Ectodermal cell (in vitro differentiated cells): ENCODE measurements at regions not wholly inside any gene's neighbourhood (a gene's known extent, or its start where the extent isn't known, plus 50 kb on each side); places are given as distances from the start of the nearest gene placed in this dataset.

Experiments used
- H3K27ac ChIP-seq: 2 replicates; pipeline ENCODE4 v1.7.0; 2013; ENCODE audit warnings: mild to moderate bottlenecking, low read depth, low read length; ENCODE audit not compliant: insufficient read depth, poor library complexity, severe bottlenecking
- H3K27me3 ChIP-seq: 2 replicates; pipeline ENCODE4 v1.7.0; 2013; ENCODE audit warnings: mild to moderate bottlenecking, low read length; ENCODE audit not compliant: insufficient read depth, control insufficient read depth, poor library complexity, severe bottlenecking
- H3K36me3 ChIP-seq: one replicate; pipeline ENCODE4 v1.7.0; 2013; ENCODE audit warnings: low read length; ENCODE audit not compliant: control insufficient read depth, insufficient read depth
- H3K4me1 ChIP-seq: one replicate; pipeline ENCODE4 v1.7.0; 2013; ENCODE audit warnings: low read length; ENCODE audit not compliant: control insufficient read depth, insufficient read depth
- H3K4me3 ChIP-seq: 2 replicates; pipeline ENCODE4 v1.7.0; 2013; ENCODE audit warnings: low read depth, low read length, control low read depth; ENCODE audit not compliant: insufficient read depth
- H3K9me3 ChIP-seq: 2 replicates; pipeline ENCODE4 v1.7.0; 2013; ENCODE audit warnings: mild to moderate bottlenecking, low read length, moderate library complexity; ENCODE audit not compliant: control insufficient read depth
- WGBS, 2 experiments: methylation state at CpG; one replicate each; pipeline ENCODE4 v1.1.7; 2013; ENCODE audit warnings: missing lambda C conversion rate in 2 of 2; 5-methylcytosine and 5-hydroxymethylcytosine counted together

GRCh38 chr12:17459214-17459613, 630.8 kb downstream of the RERGL start:
- no peak overlapping the region for H3K27ac ChIP-seq
- no peaks in the 10 kb centered on the region for H3K27me3 ChIP-seq
- H3K4me3 ChIP-seq, result no peak overlapping the region
- peaks cover 4% of the 10 kb centered on the region for H3K4me1 ChIP-seq
- no peaks in the 10 kb centered on the region for H3K36me3 ChIP-seq
- WGBS, 2 experiments, result 90 to 91% methylated on average over 2 of the region's 2 CpGs
- H3K9me3 ChIP-seq, result no peaks in the 10 kb centered on the region

- H3K27me3 ChIP-seq, result no peaks in the 10 kb centered on the region
- H3K36me3 ChIP-seq, result no peaks in the 10 kb centered on the region
- H3K4me1 ChIP-seq, result peaks cover 4% of the 10 kb centered on the region
- no peak overlapping the region for H3K4me3 ChIP-seq
- H3K27ac ChIP-seq, result no peak overlapping the region
- 67 to 100% methylated on average over 1 of the region's 2 CpGs for WGBS, 2 experiments
- H3K9me3 ChIP-seq, result no peaks in the 10 kb centered on the region
Measured at GRCh38 chr12:17456486-17456885, 633.5 kb downstream of the RERGL start.

DNA sequence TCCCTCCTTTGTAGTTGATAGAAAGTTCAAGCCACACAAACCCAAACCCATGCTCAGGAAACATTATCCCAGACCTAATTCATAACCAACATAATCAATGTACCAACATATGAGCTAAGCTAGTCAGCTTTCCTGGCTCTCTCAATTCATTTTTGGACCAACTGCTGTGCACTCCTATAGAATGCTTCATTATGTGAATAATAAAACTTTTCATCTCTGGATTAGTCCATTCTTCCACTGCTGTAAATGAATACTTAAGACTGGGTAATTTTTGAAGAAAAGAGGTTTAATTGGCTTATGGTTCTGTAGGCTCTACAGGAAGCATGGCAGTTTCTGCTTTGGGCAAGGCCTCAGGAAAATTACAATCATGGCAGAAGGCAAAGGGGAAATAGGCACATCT, 651.9 kb downstream of the RERGL start:
- H3K4me3 ChIP-seq, result no peak overlapping the region
- no peaks in the 10 kb centered on the region for H3K4me1 ChIP-seq
- no peak overlapping the region for H3K27ac ChIP-seq
- H3K9me3 ChIP-seq, result no peaks in the 10 kb centered on the region
- H3K27me3 ChIP-seq, result no peaks in the 10 kb centered on the region
- no peaks in the 10 kb centered on the region for H3K36me3 ChIP-seq

DNA sequence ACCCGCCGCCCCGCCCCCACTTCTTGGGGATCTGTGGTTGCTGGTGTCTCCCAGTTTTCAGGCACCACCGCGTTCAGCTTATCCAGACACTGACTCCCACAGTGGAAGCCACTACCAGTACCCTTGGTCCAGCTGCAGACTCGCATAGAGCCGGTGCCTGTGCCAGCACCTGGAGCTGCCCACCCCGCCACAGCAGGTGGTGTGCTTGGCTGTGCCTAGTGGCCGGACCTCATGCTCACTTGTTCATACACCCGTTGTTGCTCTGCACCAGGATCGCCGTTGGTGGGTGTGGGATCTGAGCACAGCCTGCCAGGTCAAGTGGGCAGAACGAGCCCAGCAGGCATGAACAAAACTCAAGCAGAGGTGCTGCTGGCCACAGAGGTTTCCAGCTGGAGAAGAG, 673.2 kb downstream of the RERGL start:
- no peaks in the 10 kb centered on the region for H3K27me3 ChIP-seq
- no peaks in the 10 kb centered on the region for H3K9me3 ChIP-seq
- no peak overlapping the region for H3K27ac ChIP-seq
- H3K4me1 ChIP-seq, result no peaks in the 10 kb centered on the region
- no peaks in the 10 kb centered on the region for H3K36me3 ChIP-seq
- WGBS, 2 experiments, result 95 to 96% methylated on average over 13 of the region's 13 CpGs
- H3K4me3 ChIP-seq, result no peak overlapping the region

DNA sequence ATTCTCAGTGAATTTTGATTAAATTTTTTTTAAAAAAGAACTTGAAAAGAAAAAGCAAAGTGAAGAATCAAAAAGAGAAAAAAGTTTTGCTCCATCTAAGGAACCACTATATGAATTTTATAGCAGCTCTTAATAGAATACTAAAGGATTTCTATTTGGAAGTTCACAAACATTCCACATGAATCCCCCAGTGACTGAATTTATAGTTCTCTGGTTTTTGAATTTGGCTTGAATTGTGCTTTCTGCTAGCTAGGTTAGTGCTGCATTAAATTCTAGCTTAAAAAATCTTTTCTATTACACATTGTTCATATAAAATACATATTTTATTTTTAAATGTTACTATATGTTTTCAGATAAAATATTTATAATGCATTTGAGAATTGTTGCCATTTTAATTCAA, 675.4 kb downstream of the RERGL start:
- H3K27me3 ChIP-seq, result no peaks in the 10 kb centered on the region
- H3K4me1 ChIP-seq, result no peaks in the 10 kb centered on the region
- no peak overlapping the region for H3K4me3 ChIP-seq
- no peaks in the 10 kb centered on the region for H3K36me3 ChIP-seq
- H3K9me3 ChIP-seq, result no peaks in the 10 kb centered on the region
- no peak overlapping the region for H3K27ac ChIP-seq

DNA sequence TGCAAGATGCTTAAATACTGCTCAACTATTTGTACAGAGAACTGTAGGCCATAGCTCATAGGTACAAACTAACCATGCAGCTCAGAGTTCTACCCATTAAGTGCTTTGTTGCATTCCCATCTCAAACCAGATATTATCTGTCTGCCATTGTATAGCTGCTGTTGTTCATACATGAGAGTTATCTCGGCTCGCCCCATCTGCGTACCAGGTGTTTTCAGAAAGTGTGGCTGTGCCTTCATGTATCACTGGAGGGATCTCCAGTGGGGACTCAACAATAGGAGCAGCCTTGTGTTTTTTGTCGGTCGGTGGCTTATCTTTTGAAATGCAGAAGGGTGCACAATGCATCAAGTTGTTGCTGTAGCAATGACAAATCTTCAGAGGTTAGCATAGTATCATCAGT, 678.3 kb downstream of the RERGL start:
- no peaks in the 10 kb centered on the region for H3K27me3 ChIP-seq
- H3K4me1 ChIP-seq, result no peaks in the 10 kb centered on the region
- no peaks in the 10 kb centered on the region for H3K36me3 ChIP-seq
- H3K9me3 ChIP-seq, result no peaks in the 10 kb centered on the region
- no peak overlapping the region for H3K4me3 ChIP-seq
- no peak overlapping the region for H3K27ac ChIP-seq
- WGBS, 2 experiments, result 93 to 97% methylated on average over 5 of the region's 5 CpGs

DNA sequence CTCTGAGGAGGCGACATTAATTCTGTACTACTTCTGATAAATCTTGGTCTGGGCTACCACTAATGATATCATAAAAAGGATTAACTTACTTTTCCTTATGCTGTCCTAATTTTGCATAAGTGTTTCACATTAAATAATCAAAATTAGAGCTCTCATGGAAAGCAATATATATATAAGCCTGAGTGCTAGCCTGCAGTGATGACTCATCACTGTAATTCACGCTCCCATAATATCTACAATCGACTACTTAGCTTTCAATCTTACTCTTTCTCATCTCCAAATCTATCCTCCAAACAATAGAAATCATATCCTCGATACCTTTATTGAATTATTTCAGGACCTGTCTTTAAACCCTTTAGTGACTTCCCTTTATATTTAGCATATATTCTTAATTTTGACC, 701.3 kb downstream of the RERGL start:
- Histone ChIP-seq H3K36me3 (no peaks in the 10 kb centered on the region), H3K27me3 (no peaks in the 10 kb centered on the region), H3K4me3 (no peak overlapping the region), H3K27ac (no peak overlapping the region), H3K9me3 (no peaks in the 10 kb centered on the region), H3K4me1 (no peaks in the 10 kb centered on the region)
- WGBS, 2 experiments, result 90 to 95% methylated on average over 4 of the region's 4 CpGs

DNA sequence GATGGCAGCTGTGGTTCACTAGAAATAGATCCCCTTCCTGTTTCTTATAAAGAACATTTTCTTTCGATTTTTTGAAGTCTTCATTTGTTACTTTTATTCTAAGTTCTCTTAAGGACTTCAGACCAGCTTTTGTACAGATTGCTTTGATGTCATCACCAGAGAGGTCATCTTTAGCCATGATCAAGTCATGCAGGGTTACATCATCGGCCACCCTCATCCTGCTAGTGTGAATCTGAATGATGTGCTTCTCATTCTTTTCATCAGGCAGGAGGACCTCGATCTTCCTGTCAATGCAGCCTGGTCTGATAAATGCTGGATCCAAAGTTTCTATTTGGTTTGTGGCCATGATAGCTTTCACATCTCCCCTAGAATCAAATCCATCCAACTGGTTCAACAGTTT, 706.7 kb downstream of the RERGL start:
- WGBS, 2 experiments, result 94 to 96% methylated on average over 3 of the region's 3 CpGs

GRCh38 chr12:17381211-17381610, 708.8 kb downstream of the RERGL start:
- no peaks in the 10 kb centered on the region for H3K27me3 ChIP-seq
- H3K27ac ChIP-seq, result no peak overlapping the region
- H3K9me3 ChIP-seq, result no peaks in the 10 kb centered on the region
- no peak overlapping the region for H3K4me3 ChIP-seq
- 93 to 100% methylated on average over 2 of the region's 2 CpGs for WGBS, 2 experiments
- H3K36me3 ChIP-seq, result no peaks in the 10 kb centered on the region
- H3K4me1 ChIP-seq, result no peaks in the 10 kb centered on the region

More for the DNA sequence above, 706.7 kb downstream of the RERGL start:
- Histone ChIP-seq H3K4me3 (no peak overlapping the region), H3K4me1 (no peaks in the 10 kb centered on the region), H3K36me3 (no peaks in the 10 kb centered on the region), H3K27me3 (no peaks in the 10 kb centered on the region), H3K27ac (no peak overlapping the region), H3K9me3 (no peaks in the 10 kb centered on the region)

DNA sequence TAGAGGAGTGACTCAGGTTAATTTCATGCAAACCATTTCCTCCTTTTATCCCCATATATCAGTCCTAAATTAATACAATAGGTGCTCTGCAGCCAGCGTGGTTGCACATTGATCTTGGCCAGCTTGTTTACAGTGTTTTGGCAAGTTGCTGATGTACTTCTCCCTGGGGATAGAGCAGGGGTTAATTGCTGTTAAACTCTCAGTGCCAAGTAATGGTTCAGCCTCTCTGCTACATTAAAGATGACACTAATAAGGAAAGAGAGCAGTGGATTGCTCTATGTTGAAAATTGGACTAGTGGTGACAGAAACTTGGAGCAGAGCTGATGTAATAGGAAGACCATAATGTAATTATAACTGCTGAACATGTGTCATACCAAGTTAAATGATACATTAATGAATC, 717.5 kb downstream of the RERGL start:
- WGBS, 2 experiments, result 90 to 94% methylated on average over 1 of the region's 1 CpG
- Histone ChIP-seq H3K27me3 (no peaks in the 10 kb centered on the region), H3K4me3 (no peak overlapping the region), H3K27ac (no peak overlapping the region), H3K36me3 (no peaks in the 10 kb centered on the region), H3K4me1 (no peaks in the 10 kb centered on the region), H3K9me3 (no peaks in the 10 kb centered on the region)

DNA sequence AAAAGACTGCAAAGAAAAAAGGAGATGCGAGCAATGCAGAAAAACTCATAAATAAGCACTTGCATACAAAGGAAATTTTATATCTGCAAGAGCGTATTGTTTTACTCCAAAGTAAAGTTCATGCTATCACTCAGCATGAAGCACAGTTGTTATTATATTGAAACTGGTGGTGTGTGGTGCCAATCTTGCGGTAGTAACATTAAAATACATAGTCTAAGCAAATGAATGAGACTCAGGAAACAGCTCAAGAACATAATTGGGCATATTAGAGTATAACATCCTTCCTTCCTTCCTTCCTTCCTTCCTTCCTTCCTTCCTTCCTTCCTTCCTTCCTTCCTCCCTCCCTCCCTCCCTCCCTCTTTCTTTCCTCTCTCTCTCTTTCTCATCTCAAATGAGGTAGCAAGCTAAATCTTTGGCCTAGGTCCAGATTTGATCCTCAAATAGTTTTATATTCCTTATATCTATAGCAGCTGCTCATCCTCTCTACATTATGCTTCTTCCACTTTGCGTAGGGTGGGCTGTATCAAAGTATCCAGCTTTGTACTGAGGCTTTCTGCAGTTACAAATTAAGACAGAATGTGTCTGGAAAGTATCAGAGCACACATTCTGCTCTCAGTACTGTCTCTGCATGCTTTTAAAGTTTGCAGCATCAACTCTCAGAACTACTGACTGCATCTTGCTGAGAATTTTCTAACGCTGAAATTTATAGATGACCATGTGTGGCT, 718.3 kb downstream of the RERGL start:
- no peak overlapping the region for H3K27ac ChIP-seq
- no peaks in the 10 kb centered on the region for H3K9me3 ChIP-seq
- WGBS, 2 experiments, result 86 to 100% methylated on average over 2 to 5 of the region's 5 CpGs
- no peaks in the 10 kb centered on the region for H3K36me3 ChIP-seq
- H3K4me3 ChIP-seq, result no peak overlapping the region
- H3K27me3 ChIP-seq, result no peaks in the 10 kb centered on the region
- H3K4me1 ChIP-seq, result no peaks in the 10 kb centered on the region
